Endothelial cell of umbilical vein (primary cell): ENCODE measurements at regions not wholly inside any gene's neighbourhood (a gene's known extent, or its start where the extent isn't known, plus 50 kb on each side); places are given as distances from the start of the nearest gene placed in this dataset.
"Not testable (repeated sequence)": the region's sequence is repeated elsewhere in the genome, so short reads cannot be mapped to it uniquely, and the experiment has no call there.

Experiments used
- BruUV-seq: library from RNA; stranded (reverse); fragments of 400-500 nt; replicated peaks from 2 replicates; lab custom pipeline; 2021; lab: Mats Ljungman, UMichigan
- CTCF ChIA-PET: fragments of 300-600, 350-600 bp; sonication (Branson Sonifier 250); formaldehyde crosslinking; loops from one replicate; lab custom pipeline; 2021; ENCODE audit warnings: antibody characterized with exemption, inconsistent platforms; lab: Charles Lee
- POLR2A ChIA-PET: fragments of 300-600, 350-600 bp; sonication (Branson Sonifier 250); formaldehyde crosslinking; loops from one replicate; lab custom pipeline; 2021; ENCODE audit warnings: antibody characterized with exemption, inconsistent platforms; lab: Charles Lee
- DNase-seq: peaks from one replicate; pipeline ENCODE4 v3.0.0-alpha.2; 2011; ENCODE audit warnings: low read depth, low spot score
- FAIRE-seq: peaks from 2 replicates; lab custom pipeline; 2011; peaks lifted over from hg19 to GRCh38; lab: Jason Lieb, UNC
- H2AFZ ChIP-seq: 2 replicates; pipeline ENCODE4 v1.6.0; 2012; ENCODE audit warnings: low read depth, low read length, control low read depth, inconsistent platforms
- H3K27ac ChIP-seq: 2 replicates; pipeline ENCODE4 v1.5.1; 2011; ENCODE audit warnings: low read depth, mild to moderate bottlenecking, control low read depth, low read length, moderate library complexity; ENCODE audit not compliant: insufficient read depth
- H3K27me3 ChIP-seq, 2 experiments: 2 replicates each; pipeline versions ENCODE4 v1.6.0 to v1.6.1; 2011; ENCODE audit warnings: low read length in 2 of 2, mixed read lengths in 1 of 2; ENCODE audit not compliant: control insufficient read depth in 2 of 2, insufficient read depth in 2 of 2
- H3K36me3 ChIP-seq, 2 experiments: 2 replicates in 1 of 2; 3 replicates in 1 of 2; pipeline ENCODE4 v1.5.1; 2011; ENCODE audit warnings: low read length in 2 of 2, mild to moderate bottlenecking in 1 of 2, moderate library complexity in 1 of 2; ENCODE audit not compliant: control insufficient read depth in 2 of 2, insufficient read depth in 2 of 2; ENCODE audit errors: extremely low read depth in 1 of 2
- H3K4me1 ChIP-seq: 3 replicates; pipeline ENCODE4 v1.5.1; 2011; ENCODE audit warnings: mild to moderate bottlenecking, low read length; ENCODE audit not compliant: control insufficient read depth, insufficient read depth; ENCODE audit errors: extremely low read depth
- H3K4me2 ChIP-seq: 2 replicates; pipeline ENCODE4 v1.6.1; 2011; ENCODE audit warnings: low read length, control low read depth, mixed read lengths; ENCODE audit not compliant: insufficient read depth
- H3K4me3 ChIP-seq, 3 experiments: fragments of 200-600 bp in 1 of 3; sonication (generic), shearing (Covaris generic) in 1 of 3; replicated peaks in 1 of 3; 2 replicates each; pipeline ENCODE4 v1.5.1; 2011 to 2016; ENCODE audit warnings: control low read depth in 3 of 3, low read length in 3 of 3, mild to moderate bottlenecking in 2 of 3, inconsistent platforms in 1 of 3, low read depth in 1 of 3, moderate library complexity in 1 of 3; ENCODE audit not compliant: insufficient read depth in 1 of 3
- H3K79me2 ChIP-seq: 2 replicates; pipeline ENCODE4 v1.6.0; 2012; ENCODE audit warnings: low read length, inconsistent platforms; ENCODE audit not compliant: control insufficient read depth, insufficient read depth
- H3K9ac ChIP-seq: replicated peaks from 2 replicates; pipeline ENCODE3; 2011; ENCODE audit warnings: low read length, control low read depth; ENCODE audit not compliant: insufficient read depth; ENCODE audit errors: extremely low read depth
- H3K9me1 ChIP-seq: replicated peaks from 3 replicates; pipeline ENCODE4 v1.6.0; 2011; ENCODE audit warnings: mild to moderate bottlenecking, low read length; ENCODE audit not compliant: control insufficient read depth, insufficient read depth; ENCODE audit errors: extremely low read depth
- H3K9me3 ChIP-seq: replicated peaks from 2 replicates; pipeline ENCODE4 v1.5.1; 2012; ENCODE audit warnings: low read length, inconsistent platforms; ENCODE audit not compliant: control insufficient read depth, insufficient read depth
- H4K20me1 ChIP-seq: replicated peaks from 2 replicates; pipeline ENCODE3; 2011; ENCODE audit warnings: mild to moderate bottlenecking, low read length; ENCODE audit not compliant: control insufficient read depth, insufficient read depth; ENCODE audit errors: extremely low read depth
- CTCF ChIP-seq, 2 donors: IDR thresholded peaks; 1 replicate in 1 of 2; 2 replicates in 1 of 2; pipeline ENCODE4 v1.5.1; 2011; ENCODE audit warnings: low read length in 2 of 2, mild to moderate bottlenecking in 2 of 2, moderate library complexity in 2 of 2, control low read depth in 1 of 2, inconsistent platforms in 1 of 2, low read depth in 1 of 2; ENCODE audit not compliant: insufficient read depth in 1 of 2; ENCODE audit errors: extremely low read depth in 1 of 2
- GATA2 ChIP-seq: IDR thresholded peaks from 2 replicates; pipeline ENCODE4 v1.7.0; 2011; ENCODE audit warnings: low read depth, mild to moderate bottlenecking, moderate library complexity, mixed read lengths, low read length; ENCODE audit not compliant: insufficient read length, insufficient read depth
- POLR2AphosphoS5 ChIP-seq: IDR thresholded peaks from 2 replicates; pipeline ENCODE4 v1.6.1; 2012; ENCODE audit warnings: low read depth, mild to moderate bottlenecking, control low read depth, low read length, moderate library complexity; ENCODE audit not compliant: insufficient read depth
- dilution Hi-C: fragments of 300-500 bp; cut with MboI; formaldehyde crosslinking; loops from one replicate; pipeline ENCODE4 v1.15.0; 2019; ENCODE audit warnings: low sequenced_read_pairs; ENCODE audit not compliant: extremely low pct_ligation_motif_present
- intact Hi-C: fragments of 100-400 bp; cut with micrococcal nuclease; formaldehyde crosslinking; loops from one replicate; pipeline ENCODE4 v1.10.0; 2022

- BruUV-seq = no TSS peak
- Histone ChIP-seq H3K4me1 (no peaks in the 10 kb centered on the region), H2AFZ (no peak overlapping the region), H3K79me2 (no peaks in the 10 kb centered on the region), H3K9me3 (peaks cover 11% of the 10 kb centered on the region), H3K4me3 (no peak overlapping the region), H3K27ac (no peak overlapping the region), H3K27me3 (no peaks in the 10 kb centered on the region), H4K20me1 (no peaks in the 10 kb centered on the region), H3K36me3 (no peaks in the 10 kb centered on the region), H3K9me1 (no peaks in the 10 kb centered on the region), H3K9ac (no peak overlapping the region), H3K4me2 (no peak overlapping the region)
- ChIA-PET POLR2A (no interaction called here), CTCF (no interaction called here)
- intact Hi-C loops (no loop called here), dilution Hi-C loops (no loop called here)
- FAIRE-seq (no peak), DNase-seq (no peak)
- TF ChIP-seq CTCF (IDR thresholded peaks at IDR 0.05; ENCODE audit: extremely low read depth in 1 of 2, insufficient read depth in 1 of 2, low read depth in 1 of 2, low read length in 2 of 2) (no peak), GATA2 (no peak), POLR2AphosphoS5 (no peak)
Measured at GRCh38 chr9:65430221-65430620, 145.2 kb upstream of the FOXD4L5 start.

DNA sequence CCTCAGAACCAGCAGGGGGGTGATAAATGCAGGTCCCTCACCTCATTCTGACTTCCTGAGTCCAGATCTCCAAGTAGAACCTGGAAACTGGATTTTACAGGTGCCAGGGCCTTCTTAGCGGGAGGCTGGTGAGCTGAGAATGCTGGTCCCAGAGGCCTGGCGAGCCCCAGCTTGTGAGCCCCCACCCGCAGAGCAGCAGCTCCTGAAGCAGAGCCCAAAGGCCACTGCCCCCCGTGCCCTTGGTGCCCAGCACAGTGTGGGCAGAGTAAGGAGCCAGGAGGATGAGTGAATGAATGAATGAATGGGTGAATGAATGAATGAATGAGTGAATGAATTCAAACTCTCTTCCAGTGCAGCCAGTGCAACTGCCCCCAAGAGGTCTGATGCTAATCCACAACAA, 142.4 kb upstream of the FOXD4L5 start:
- H3K4me1 ChIP-seq, H3K4me3 ChIP-seq, H3K36me3 ChIP-seq, FAIRE-seq, dilution Hi-C loops, H3K9me1 ChIP-seq, H2AFZ ChIP-seq, intact Hi-C loops, CTCF ChIA-PET, H3K27ac ChIP-seq, H3K9ac ChIP-seq, H3K4me2 ChIP-seq, H4K20me1 ChIP-seq, H3K27me3 ChIP-seq, H3K79me2 ChIP-seq, BruUV-seq, DNase-seq, H3K9me3 ChIP-seq, POLR2A ChIA-PET: not testable (repeated sequence)

- POLR2A ChIA-PET, intact Hi-C loops, BruUV-seq, FAIRE-seq, H4K20me1 ChIP-seq, H3K79me2 ChIP-seq, H3K9ac ChIP-seq, H3K9me3 ChIP-seq, H3K4me3 ChIP-seq, H3K4me1 ChIP-seq, CTCF ChIA-PET, H3K36me3 ChIP-seq, H2AFZ ChIP-seq, dilution Hi-C loops, H3K4me2 ChIP-seq, H3K27me3 ChIP-seq, H3K9me1 ChIP-seq, DNase-seq, H3K27ac ChIP-seq: not testable (repeated sequence)
Measured at GRCh38 chr9:65426813-65427212, 141.8 kb upstream of the FOXD4L5 start.
